ENCODE measurements at regions not wholly inside any gene's neighbourhood (a gene's known extent, or its start where the extent isn't known, plus 50 kb on each side); places are given as distances from the start of the nearest gene placed in this dataset.

DNA sequence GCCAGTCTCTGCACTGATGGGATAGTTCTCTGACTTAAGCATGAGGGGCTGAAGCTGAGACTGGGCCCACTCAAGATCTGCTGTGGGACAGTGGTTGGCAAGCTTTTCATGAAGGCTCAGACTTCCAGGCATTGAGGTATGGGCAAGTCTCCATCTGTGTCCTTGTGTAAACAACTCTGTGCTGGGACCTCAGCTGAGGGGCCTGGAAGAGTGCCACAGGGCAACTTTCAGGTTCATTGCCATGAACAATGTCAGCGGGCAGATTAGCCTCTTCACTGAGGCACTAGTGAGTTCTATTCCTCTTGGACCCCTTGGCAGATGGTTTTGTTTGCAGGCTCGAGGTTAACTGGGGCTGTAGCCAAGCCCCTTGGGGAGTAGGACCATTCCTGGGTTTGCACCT is 127.1 kb downstream of the MRPS30 start:
- no peak for DNase-seq (ENCODE audit: low read depth in 2 of 2)
- Histone ChIP-seq H3K4me3 (replicated peaks in 1 of 4; ENCODE audit: control extremely low read depth in 1 of 4, insufficient read depth in 1 of 4, low read depth in 3 of 4, low read length in 4 of 4) (no peak overlapping the region), H3K79me2 (ENCODE audit: control insufficient read depth, insufficient read depth, low read length) (no peaks in the 10 kb centered on the region), H3K4me2 (ENCODE audit: extremely low read depth, insufficient read depth, low read length) (no peak overlapping the region), H2AFZ (ENCODE audit: low read length) (no peak overlapping the region), H3K27ac (ENCODE audit: insufficient read depth, low read length) (no peak overlapping the region), H3K9ac (ENCODE audit: insufficient read depth, low read length) (no peak overlapping the region), H3K36me3 (ENCODE audit: control insufficient read depth, insufficient read depth, low read length) (no peaks in the 10 kb centered on the region), H3K4me1 (ENCODE audit: control insufficient read depth, extremely low read depth, insufficient read depth, low read length) (no peaks in the 10 kb centered on the region), H3K9me3 (ENCODE audit: control insufficient read depth, insufficient read depth, low read depth, low read length) (no peaks in the 10 kb centered on the region), H4K20me1 (ENCODE audit: control insufficient read depth, extremely low read depth, insufficient read depth, low read length) (no peaks in the 10 kb centered on the region), H3K27me3 (ENCODE audit: control insufficient read depth, insufficient read depth, low read length) (no peaks in the 10 kb centered on the region)
- TF ChIP-seq, protein P1, sequence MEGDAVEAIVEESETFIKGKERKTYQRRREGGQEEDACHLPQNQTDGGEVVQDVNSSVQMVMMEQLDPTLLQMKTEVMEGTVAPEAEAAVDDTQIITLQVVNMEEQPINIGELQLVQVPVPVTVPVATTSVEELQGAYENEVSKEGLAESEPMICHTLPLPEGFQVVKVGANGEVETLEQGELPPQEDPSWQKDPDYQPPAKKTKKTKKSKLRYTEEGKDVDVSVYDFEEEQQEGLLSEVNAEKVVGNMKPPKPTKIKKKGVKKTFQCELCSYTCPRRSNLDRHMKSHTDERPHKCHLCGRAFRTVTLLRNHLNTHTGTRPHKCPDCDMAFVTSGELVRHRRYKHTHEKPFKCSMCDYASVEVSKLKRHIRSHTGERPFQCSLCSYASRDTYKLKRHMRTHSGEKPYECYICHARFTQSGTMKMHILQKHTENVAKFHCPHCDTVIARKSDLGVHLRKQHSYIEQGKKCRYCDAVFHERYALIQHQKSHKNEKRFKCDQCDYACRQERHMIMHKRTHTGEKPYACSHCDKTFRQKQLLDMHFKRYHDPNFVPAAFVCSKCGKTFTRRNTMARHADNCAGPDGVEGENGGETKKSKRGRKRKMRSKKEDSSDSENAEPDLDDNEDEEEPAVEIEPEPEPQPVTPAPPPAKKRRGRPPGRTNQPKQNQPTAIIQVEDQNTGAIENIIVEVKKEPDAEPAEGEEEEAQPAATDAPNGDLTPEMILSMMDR (conservative IDR thresholded peaks at IDR 0.05 in 1 of 2, IDR thresholded peaks at IDR 0.05 in 1 of 2; ENCODE audit: low read depth in 1 of 2, low read length in 2 of 2): no peak
- no peak for TF ChIP-seq EZH2 (IDR thresholded peaks at IDR 0.05; ENCODE audit: low read length, missing control alignments)

DNA sequence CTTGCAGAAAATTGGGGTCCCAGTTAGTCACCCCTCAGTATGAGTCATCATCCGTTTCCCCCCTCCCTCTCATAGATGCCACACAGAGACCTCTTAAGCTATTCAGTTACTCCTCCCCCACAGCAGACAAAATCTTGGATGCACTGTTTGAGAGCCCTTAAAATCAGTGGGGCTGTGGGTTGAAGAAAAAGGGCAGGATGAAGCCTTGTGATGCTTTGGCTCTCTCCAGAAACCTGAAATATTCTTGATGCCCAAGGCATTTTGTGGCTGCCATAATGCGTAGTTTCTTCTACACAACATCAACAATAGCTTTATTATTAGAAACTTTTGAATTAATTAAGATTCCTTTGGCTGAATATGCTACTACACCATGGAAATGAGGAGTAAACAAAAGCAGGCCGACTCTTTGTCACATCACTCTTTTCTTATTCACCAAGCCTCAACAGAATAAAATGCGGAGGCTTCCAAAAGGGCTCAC is 133.8 kb downstream of the MRPS30 start:
- Histone ChIP-seq H3K4me3 (replicated peaks in 1 of 4; ENCODE audit: control extremely low read depth in 1 of 4, insufficient read depth in 1 of 4, low read depth in 3 of 4, low read length in 4 of 4) (no peak overlapping the region), H3K27me3 (ENCODE audit: control insufficient read depth, insufficient read depth, low read length) (no peaks in the 10 kb centered on the region), H2AFZ (ENCODE audit: low read length) (no peak overlapping the region), H3K79me2 (ENCODE audit: control insufficient read depth, insufficient read depth, low read length) (no peaks in the 10 kb centered on the region), H3K4me2 (ENCODE audit: extremely low read depth, insufficient read depth, low read length) (no peak overlapping the region), H4K20me1 (ENCODE audit: control insufficient read depth, extremely low read depth, insufficient read depth, low read length) (no peaks in the 10 kb centered on the region), H3K9ac (ENCODE audit: insufficient read depth, low read length) (no peak overlapping the region), H3K27ac (ENCODE audit: insufficient read depth, low read length) (no peak overlapping the region), H3K36me3 (ENCODE audit: control insufficient read depth, insufficient read depth, low read length) (no peaks in the 10 kb centered on the region), H3K9me3 (ENCODE audit: control insufficient read depth, insufficient read depth, low read depth, low read length) (no peaks in the 10 kb centered on the region), H3K4me1 (ENCODE audit: control insufficient read depth, extremely low read depth, insufficient read depth, low read length) (no peaks in the 10 kb centered on the region)
- DNase-seq (ENCODE audit: low read depth in 2 of 2): no peak
- TF ChIP-seq, protein P1 (conservative IDR thresholded peaks at IDR 0.05 in 1 of 2, IDR thresholded peaks at IDR 0.05 in 1 of 2; ENCODE audit: low read depth in 1 of 2, low read length in 2 of 2): no peak
- no peak for TF ChIP-seq EZH2 (IDR thresholded peaks at IDR 0.05; ENCODE audit: low read length, missing control alignments)

DNA sequence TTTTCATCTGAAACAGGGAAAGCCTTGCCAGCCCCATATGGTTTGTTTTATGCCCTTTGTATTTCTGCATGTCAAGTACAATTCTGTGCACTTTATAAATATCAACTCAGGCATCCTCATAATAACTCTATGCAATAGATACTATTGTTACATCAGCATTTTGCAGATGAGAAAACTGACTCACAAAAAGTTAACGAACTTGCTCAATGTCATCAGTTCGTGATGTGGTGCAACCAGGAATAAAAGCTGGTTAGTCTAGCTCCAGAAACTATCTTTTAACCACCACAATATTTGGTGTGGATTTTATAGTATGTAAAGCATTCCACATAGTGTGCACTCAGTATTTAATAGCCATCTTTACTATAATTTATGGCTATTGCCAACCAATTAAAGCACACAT is 134.9 kb downstream of the MRPS30 start:
- H3K27me3 ChIP-seq (ENCODE audit: control insufficient read depth, insufficient read depth, low read length): no peaks in the 10 kb centered on the region
- no peak overlapping the region for H3K4me3 ChIP-seq (replicated peaks in 1 of 4; ENCODE audit: control extremely low read depth in 1 of 4, insufficient read depth in 1 of 4, low read depth in 3 of 4, low read length in 4 of 4)
- peak in 1 of 2 donors; percentile 38 for DNase-seq (ENCODE audit: low read depth in 2 of 2)

More for the DNA sequence above, 134.9 kb downstream of the MRPS30 start:
- TF ChIP-seq, protein P1 (conservative IDR thresholded peaks at IDR 0.05 in 1 of 2, IDR thresholded peaks at IDR 0.05 in 1 of 2; ENCODE audit: low read depth in 1 of 2, low read length in 2 of 2): no peak
- no peak for TF ChIP-seq EZH2 (IDR thresholded peaks at IDR 0.05; ENCODE audit: low read length, missing control alignments)
- H3K9ac ChIP-seq (ENCODE audit: insufficient read depth, low read length): no peak overlapping the region
- no peaks in the 10 kb centered on the region for H3K9me3 ChIP-seq (ENCODE audit: control insufficient read depth, insufficient read depth, low read depth, low read length)
- H3K4me1 ChIP-seq (ENCODE audit: control insufficient read depth, extremely low read depth, insufficient read depth, low read length): no peaks in the 10 kb centered on the region
- no peaks in the 10 kb centered on the region for H4K20me1 ChIP-seq (ENCODE audit: control insufficient read depth, extremely low read depth, insufficient read depth, low read length)
- H3K27ac ChIP-seq (ENCODE audit: insufficient read depth, low read length): no peak overlapping the region
- H2AFZ ChIP-seq (ENCODE audit: low read length): no peak overlapping the region
- H3K79me2 ChIP-seq (ENCODE audit: control insufficient read depth, insufficient read depth, low read length): no peaks in the 10 kb centered on the region
- H3K4me2 ChIP-seq (ENCODE audit: extremely low read depth, insufficient read depth, low read length): no peak overlapping the region
- no peaks in the 10 kb centered on the region for H3K36me3 ChIP-seq (ENCODE audit: control insufficient read depth, insufficient read depth, low read length)
